Neural progenitor cell (in vitro differentiated cells): ENCODE measurements at regions not wholly inside any gene's neighbourhood (a gene's known extent, or its start where the extent isn't known, plus 50 kb on each side); places are given as distances from the start of the nearest gene placed in this dataset.

Experiments used
- CTCF ChIP-seq: fragments of 200-600 bp; sonication (generic); IDR thresholded peaks from 2 replicates; pipeline ENCODE4 v1.5.1; 2017; ENCODE audit warnings: antibody characterized with exemption, mild to moderate bottlenecking
- EZH2 ChIP-seq: fragments of 200-600 bp; sonication (generic); IDR thresholded peaks from 2 replicates; pipeline ENCODE4 v1.6.1; 2017; ENCODE audit warnings: antibody characterized with exemption, mild to moderate bottlenecking, moderate library complexity
- EZH2phosphoT487 ChIP-seq: fragments of 200-600 bp; sonication (generic); IDR thresholded peaks from 2 replicates; pipeline ENCODE4 v1.6.1; 2017; ENCODE audit warnings: antibody characterized with exemption

- no peak for TF ChIP-seq CTCF
- no peak for TF ChIP-seq EZH2
- TF ChIP-seq EZH2phosphoT487: no peak
Observed at GRCh38 chr16:48740964-48741363, 131.0 kb upstream of the N4BP1 start.
